ENCODE measurements at regions not wholly inside any gene's neighbourhood (a gene's known extent, or its start where the extent isn't known, plus 50 kb on each side); places are given as distances from the start of the nearest gene placed in this dataset.

GRCh38 chr12:46952880-46953483 is 126.4 kb upstream of the PCED1B start:
- TF ChIP-seq CTCF (IDR thresholded peaks at IDR 0.05) (no peak), POLR2A (IDR thresholded peaks at IDR 0.05) (no peak)

Measured in testis (tissue), 2 donors.